AG08396 (cell line): ENCODE measurements at regions not wholly inside any gene's neighbourhood (a gene's known extent, or its start where the extent isn't known, plus 50 kb on each side); places are given as distances from the start of the nearest gene placed in this dataset.
"Not testable (repeated sequence)": the region's sequence is repeated elsewhere in the genome, so short reads cannot be mapped to it uniquely, and the experiment has no call there.

Experiments used
- DNase-seq: peaks from one replicate; pipeline ENCODE4 v3.0.0; 2012; ENCODE audit warnings: low spot score, mixed read lengths

GRCh38 chrX:95974890-95975289, 709.8 kb upstream of the DIAPH2 start:
- no peak for DNase-seq

GRCh38 chrX:95995583-95995982, 689.1 kb upstream of the DIAPH2 start:
- DNase-seq: no peak

DNA sequence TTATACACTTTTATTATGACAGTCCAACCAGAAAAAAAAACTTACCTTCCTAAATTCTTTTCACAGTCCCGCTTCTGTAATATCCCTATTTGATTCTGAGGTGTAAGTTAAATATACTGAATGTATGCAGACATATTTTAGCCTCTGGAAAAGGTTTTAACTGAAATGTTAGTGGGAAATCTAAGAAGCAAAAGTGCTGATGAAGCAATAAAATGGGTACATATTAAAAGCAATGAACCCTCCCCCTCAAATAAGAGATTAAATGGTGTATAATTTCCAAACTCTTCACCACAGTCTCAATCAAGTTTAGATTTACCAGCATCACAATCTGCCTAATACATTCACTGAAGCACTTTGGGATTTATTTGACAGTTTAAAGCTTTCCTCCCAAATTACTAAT, 688.3 kb upstream of the DIAPH2 start:
- DNase-seq: no peak

DNA sequence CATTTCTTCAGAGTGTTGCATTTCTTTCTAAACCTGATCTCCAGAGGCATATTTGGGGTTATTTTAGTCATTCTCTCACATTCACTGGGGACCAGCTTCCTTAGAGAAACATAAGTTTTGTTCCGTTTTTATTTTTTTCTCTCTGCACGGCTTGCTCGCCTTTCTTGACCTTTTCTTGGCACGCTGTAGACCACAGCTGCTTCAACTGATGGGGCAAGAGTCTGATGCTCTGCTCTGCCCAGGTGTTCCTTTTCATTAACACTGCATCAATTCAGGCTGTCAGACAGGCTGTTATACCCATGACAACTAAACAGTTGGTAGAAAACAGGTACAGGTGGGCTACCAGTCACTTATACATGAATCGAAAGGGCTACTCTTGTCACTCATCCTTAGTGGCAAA, 682.2 kb upstream of the DIAPH2 start:
- no peak for DNase-seq

GRCh38 chrX:96004386-96004785, 680.3 kb upstream of the DIAPH2 start:
- peak; percentile 4 for DNase-seq

- DNase-seq: no peak
These were observed 678.4 kb upstream of the DIAPH2 start for GRCh38 chrX:96006281-96006680.

GRCh38 chrX:96027407-96027806, 657.2 kb upstream of the DIAPH2 start:
- no peak for DNase-seq

GRCh38 chrX:96052078-96052477, 632.6 kb upstream of the DIAPH2 start:
- no peak for DNase-seq

DNA sequence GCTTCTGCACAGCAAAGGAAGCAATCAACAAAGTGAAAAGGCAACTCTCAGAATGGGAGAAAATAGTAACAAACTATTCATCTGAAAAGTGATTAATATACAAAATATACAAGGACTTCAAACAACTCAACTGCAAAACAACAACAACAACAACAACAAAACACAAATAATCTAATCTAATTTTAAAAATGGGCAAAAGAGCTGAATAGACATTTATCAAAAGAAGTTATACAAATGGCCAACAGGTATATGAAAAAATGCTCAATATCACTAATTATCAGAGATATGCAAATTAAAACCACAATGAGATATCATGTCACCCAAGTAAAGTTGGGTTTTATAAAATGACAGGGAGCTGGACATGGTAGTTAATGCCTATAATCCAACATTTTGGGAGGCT, 602.8 kb upstream of the DIAPH2 start:
- DNase-seq: no peak

GRCh38 chrX:96094616-96095015, 590.0 kb upstream of the DIAPH2 start:
- no peak for DNase-seq

GRCh38 chrX:96098471-96098870, 586.2 kb upstream of the DIAPH2 start:
- no peak for DNase-seq

DNA sequence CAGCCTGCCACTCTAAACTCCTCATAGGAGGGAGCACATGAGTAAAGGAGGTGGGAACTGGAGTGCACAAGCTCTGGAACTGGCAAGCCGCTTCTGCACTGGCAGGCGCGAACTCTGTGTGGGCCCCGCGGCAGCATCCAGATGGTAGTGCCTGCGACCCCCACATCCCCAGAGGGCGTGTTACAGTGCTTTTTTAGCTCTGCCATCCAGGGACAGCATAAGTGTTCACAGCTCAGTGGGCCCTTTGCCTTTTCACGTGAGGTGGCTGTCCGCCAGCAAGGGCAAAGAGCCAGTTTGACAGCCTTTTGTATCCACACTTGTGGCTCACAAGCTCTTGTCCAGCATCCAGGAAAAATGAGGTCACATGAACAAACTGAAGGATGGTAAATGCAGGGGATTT, 581.6 kb upstream of the DIAPH2 start:
- DNase-seq: no peak

DNA sequence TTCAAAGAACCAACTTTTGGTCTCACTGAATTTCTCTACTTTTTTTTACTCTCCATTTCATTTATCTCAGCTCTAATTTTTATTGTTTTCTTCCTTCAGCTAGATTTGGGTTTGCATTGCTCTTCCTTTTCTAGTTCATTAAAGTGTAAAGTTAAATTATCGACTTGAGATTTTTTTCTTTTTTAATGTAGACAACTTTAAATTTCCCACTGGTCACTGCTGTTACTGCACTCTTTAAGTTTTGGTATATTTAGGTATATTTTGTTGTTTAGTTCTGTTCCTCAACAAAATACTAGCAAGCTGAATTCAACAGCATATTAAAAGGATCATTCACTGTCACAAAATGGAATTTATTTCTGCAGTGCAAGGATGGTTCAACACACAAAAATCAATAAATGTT, 572.0 kb upstream of the DIAPH2 start:
- no peak for DNase-seq

DNA sequence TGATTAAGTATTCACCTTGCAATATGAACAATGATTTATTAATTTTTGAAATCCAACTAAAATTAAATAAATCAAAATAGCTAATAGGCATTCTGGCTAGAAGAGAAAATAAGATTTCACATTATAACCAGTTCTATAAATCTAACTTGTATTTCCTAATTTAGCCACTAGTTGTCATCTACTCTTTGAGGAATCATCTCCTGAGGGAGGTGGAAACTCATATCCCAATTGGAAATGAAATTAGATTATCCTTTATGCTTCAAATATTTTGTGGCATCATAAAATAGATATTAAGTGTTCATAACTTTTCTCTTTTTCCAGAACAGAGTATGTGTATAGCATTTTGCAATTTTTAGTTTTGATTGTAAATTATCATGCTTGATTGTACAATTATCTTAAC, 558.5 kb upstream of the DIAPH2 start:
- no peak for DNase-seq

GRCh38 chrX:96128058-96128457, 556.6 kb upstream of the DIAPH2 start:
- DNase-seq: not testable (repeated sequence)

DNA sequence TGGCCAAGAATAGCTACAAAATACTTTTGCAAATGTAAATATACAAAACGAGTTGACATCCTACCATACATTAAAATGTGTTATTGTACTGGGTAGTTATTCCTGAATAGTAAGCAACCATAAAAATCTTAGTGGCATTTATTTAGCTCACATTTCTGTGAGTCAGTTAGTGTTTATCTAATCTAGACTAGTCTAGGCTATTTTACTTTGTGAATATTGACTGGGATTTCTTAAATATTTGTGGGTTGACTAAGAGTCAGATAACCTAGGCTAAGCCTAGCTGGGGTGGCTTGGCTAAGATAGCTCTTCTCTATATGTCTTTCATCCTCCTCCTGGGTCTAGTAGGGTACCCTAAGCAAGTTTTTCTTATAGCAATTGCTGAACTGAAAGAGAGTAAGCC, 543.8 kb upstream of the DIAPH2 start:
- DNase-seq: no peak

DNA sequence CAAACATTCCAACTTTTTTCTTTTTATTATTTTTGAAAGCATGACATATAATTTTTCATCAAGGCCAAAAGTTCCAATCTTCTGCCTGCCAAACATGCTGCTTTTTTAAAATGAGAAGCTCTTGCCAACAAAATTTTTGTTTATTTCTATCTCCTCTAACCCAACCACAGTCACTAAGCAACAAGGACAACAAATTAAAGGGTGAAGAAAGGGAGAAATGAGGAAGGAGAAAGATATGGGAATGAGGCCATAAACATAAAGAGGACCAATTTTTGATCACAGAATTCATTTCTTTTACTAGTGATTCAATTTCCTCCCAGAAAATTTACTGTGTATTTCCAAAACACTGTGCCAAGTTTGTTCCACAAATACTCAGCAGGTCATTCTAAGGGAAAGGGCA, 537.0 kb upstream of the DIAPH2 start:
- no peak for DNase-seq

GRCh38 chrX:96170626-96171025, 514.0 kb upstream of the DIAPH2 start:
- DNase-seq: no peak

DNA sequence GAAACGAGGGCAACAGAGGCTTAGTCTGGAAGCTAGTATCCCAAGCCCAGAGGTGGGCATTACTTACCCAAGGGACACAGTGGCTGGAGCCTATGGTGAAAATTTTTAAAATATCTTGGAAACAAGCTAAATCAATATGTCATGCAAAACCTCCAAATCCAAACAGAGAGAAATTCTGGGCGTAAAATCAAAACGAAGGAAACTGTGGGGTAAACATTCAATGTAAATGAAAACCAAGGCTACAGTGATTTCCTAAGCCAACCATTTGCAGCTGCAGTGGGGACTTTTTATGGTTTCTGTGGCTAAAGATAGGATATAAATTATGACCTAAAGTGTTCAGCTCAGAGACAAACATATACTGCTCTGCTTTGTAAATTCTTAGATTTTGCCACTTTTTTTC, 507.7 kb upstream of the DIAPH2 start:
- no peak for DNase-seq

- no peak for DNase-seq
These were observed 503.0 kb upstream of the DIAPH2 start for GRCh38 chrX:96181605-96182004.

DNA sequence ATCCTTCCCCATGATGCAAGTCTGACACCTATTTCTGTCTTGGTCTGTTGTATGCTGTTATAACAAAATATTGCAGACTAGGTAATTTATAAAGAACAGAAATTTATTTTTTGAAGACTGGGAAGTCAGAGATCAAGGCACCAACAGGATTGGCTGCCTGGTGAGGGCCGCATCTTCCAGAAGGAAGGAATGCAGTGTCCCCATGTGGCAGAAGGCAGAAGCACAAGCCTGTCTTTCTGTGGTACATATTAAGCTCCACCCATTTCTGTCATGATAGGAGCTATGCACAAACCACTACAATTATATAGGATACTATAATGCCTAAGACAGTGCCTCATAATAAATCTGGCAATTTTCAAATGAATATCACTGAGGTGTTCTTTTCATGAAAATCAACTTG, 502.3 kb upstream of the DIAPH2 start:
- peak; percentile 5 for DNase-seq

- no peak for DNase-seq
These were observed 501.3 kb upstream of the DIAPH2 start for GRCh38 chrX:96183391-96183790.

DNA sequence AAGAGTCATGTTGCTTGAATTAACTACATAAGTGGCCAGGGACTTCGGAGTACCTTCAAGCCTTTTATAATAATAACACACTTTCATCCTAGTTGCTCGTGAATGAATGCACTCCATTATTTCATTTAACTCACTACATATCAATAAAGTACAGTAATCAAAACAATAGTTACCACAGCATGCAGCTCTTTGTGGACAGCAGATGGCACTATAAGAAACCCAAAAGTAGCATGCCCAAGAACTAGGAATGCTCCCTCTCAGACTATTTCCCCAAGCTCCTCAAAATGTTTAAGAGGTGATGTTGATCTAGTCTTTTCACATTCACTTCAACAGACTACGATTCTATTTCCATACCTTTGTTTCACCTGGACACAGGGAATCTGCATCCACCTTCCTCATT, 500.8 kb upstream of the DIAPH2 start:
- DNase-seq: peak; percentile 3

- DNase-seq: no peak
These were observed 479.7 kb upstream of the DIAPH2 start for GRCh38 chrX:96204928-96205327.

DNA sequence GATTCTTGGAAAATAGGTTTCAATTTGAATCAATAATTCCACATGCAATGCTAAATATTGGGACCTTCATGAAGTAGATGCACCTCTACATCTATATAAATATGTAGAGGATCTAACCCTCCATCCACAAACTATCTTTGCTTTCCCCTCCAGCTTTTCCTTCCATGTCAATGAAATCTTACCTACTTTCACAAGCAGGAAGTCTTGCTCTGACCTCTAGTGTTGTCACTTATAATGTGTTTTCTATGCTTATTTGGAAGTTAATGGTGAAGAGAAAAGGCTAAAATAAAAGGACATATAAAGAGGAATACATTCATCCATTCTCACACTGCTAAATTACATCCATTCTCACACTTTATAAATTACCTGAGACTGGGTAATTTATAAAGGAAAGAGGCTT, 472.7 kb upstream of the DIAPH2 start:
- no peak for DNase-seq
